Activated T-cell treated with anti-CD3 and anti-CD28 coated beads, Interleukin-2, amount 50 U/mL, for 72 hours (primary cell): ENCODE measurements at regions not wholly inside any gene's neighbourhood (a gene's known extent, or its start where the extent isn't known, plus 50 kb on each side); places are given as distances from the start of the nearest gene placed in this dataset.

Experiments
- ATAC-seq, 2 donors: fragments of 150-1000 bp; cut with Tn5 transposase; replicated peaks in 1 of 2; 2 replicates each; pipeline ENCODE4 v1.10.0; 2021; ENCODE audit warnings: moderate library complexity in 2 of 2, mild to moderate bottlenecking in 1 of 2
- DNase-seq, 2 donors: peaks; one replicate each; pipeline ENCODE4 v3.0.0; 2021 to 2022; ENCODE audit warnings: mixed read lengths in 1 of 2
- H3K27ac Mint-ChIP-seq: one replicate; pipeline ENCODE4 v1.8.0; 2022; ENCODE audit warnings: mild to moderate bottlenecking, moderate library complexity, mixed read lengths
- H3K27me3 Mint-ChIP-seq: one replicate; pipeline ENCODE4 v1.8.0; 2022; ENCODE audit warnings: low read depth, mixed read lengths
- H3K36me3 Mint-ChIP-seq, 2 donors: one replicate each; pipeline ENCODE4 v1.8.0; 2022; ENCODE audit warnings: mixed read lengths in 2 of 2, mild to moderate bottlenecking in 1 of 2; ENCODE audit not compliant: insufficient read depth in 2 of 2
- H3K4me1 Mint-ChIP-seq: one replicate; pipeline ENCODE4 v1.8.0; 2022; ENCODE audit warnings: low read depth, mixed read lengths
- H3K4me3 Mint-ChIP-seq, 2 donors: one replicate each; pipeline ENCODE4 v1.8.0; 2022; ENCODE audit warnings: mild to moderate bottlenecking in 2 of 2, mixed read lengths in 2 of 2, moderate library complexity in 2 of 2
- H3K9me3 Mint-ChIP-seq, 2 donors: one replicate each; pipeline ENCODE4 v1.8.0; 2022; ENCODE audit warnings: mixed read lengths in 2 of 2

DNA sequence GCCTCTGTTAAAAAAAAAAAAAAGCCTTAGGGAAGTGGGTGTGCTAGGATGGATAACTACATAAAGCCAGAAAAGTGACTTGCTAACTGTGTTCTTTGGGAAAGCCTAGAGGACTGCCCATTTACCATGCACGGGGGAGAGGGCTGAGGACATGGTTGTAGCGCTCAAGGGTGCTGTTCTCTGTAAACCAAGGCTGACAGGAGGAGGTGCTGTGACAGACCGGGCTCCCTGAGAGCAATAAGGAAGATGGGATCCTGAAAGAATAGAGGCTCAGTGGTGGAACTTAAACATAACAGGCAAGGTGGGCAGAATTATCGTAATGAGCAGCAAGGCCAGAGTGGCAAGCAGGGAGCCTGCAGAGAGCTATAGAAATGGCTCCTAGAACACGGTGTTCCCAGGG is 98.5 kb upstream of the DISP3 start:
- no peak overlapping the region for H3K4me3 Mint-ChIP-seq
- ATAC-seq (no peak), DNase-seq (no peak)
- H3K27ac Mint-ChIP-seq = no peak overlapping the region
- no peaks in the 10 kb centered on the region for H3K36me3 Mint-ChIP-seq
- no peaks in the 10 kb centered on the region for H3K27me3 Mint-ChIP-seq
- H3K9me3 Mint-ChIP-seq = peaks cover 0 to 2% of the 10 kb centered on the region in 2 donors
- peaks cover 21% of the 10 kb centered on the region for H3K4me1 Mint-ChIP-seq

DNA sequence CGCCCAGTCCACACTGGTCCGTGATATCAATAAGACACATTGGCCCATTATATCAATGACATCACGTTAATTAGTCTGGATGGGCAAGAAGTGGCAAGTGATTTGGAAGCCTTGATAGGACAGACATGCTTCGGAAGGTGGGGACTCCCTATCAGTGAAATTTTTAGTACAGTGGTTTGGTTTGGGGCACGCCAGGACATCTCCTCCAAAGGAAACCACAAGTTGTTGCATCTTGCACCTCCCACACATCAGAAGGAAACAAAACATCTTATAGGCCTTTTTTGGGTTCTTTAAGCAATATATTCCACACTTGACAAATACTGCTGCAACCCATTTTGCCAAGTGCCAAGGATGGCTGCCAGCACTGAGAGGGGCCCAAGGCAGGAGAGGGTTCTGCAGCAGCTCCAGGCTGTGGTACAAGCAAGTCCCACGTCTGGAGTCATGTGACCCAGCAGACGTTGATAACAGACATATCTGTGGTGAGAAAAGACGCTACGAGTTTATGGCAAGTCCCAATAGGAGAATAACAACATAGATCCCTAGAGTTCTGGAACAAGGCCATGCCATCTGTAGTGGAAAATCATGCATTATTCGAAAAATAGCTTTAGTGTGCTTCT is 95.3 kb upstream of the DISP3 start:
- Mint-ChIP-seq H3K36me3 (no peaks in the 10 kb centered on the region), H3K27ac (no peak overlapping the region), H3K4me3 (peak overlapping the region; percentile 30 to 43), H3K4me1 (peaks cover 26% of the 10 kb centered on the region), H3K9me3 (peaks cover 0 to 2% of the 10 kb centered on the region in 2 donors), H3K27me3 (no peaks in the 10 kb centered on the region)
- ATAC-seq = peak; percentile 34 to 37
- DNase-seq = no peak

DNA sequence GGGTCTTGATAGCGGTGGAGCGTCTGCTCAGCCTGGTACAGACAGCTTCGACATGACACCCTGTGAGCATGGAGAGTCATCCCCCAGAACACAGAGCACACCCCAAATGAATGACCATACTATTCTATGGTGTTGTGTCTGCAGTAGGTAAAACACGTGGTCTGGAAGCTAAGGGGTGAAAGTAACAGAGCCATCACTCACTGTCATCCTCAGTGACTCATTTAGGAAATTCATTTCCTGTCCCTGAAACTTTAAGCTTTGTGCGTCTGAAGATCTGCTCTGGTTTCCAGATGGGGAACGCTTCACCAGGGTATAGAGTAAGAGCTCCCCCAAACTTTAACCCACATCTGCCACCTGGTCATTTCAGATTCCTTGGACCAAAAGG is 94.8 kb upstream of the DISP3 start:
- Mint-ChIP-seq H3K36me3 (no peaks in the 10 kb centered on the region), H3K27ac (no peak overlapping the region), H3K4me3 (peak overlapping the region; percentile 30 to 43), H3K27me3 (no peaks in the 10 kb centered on the region), H3K4me1 (peaks cover 26% of the 10 kb centered on the region), H3K9me3 (peaks cover 0 to 2% of the 10 kb centered on the region in 2 donors)
- DNase-seq (no peak), ATAC-seq (peak; percentile 87 to 89)

DNA sequence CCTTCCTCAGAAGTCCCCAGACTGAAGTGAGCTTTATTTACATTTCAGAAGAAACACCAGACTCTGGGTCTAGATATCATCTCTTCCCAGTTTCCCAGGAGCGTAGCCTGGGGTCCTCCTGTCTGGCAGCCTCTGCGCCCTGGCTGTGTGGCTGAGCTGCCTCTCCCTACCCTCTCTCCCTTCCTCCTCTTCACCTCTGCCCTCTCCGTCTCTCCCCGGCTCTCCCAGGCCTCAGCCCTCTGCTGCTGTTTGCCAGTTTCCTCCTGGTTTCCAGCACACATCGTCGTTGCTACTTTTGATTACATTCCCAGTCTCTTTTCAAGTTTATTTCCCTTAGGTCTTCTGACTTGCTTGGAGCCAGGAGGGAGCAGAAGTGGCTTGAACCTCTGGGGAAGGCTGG is 91.1 kb upstream of the DISP3 start:
- DNase-seq (no peak), ATAC-seq (no peak)
- Mint-ChIP-seq H3K4me3 (no peak overlapping the region), H3K9me3 (no peaks in the 10 kb centered on the region), H3K4me1 (peaks cover 30% of the 10 kb centered on the region), H3K27me3 (peaks cover 6% of the 10 kb centered on the region), H3K36me3 (no peaks in the 10 kb centered on the region), H3K27ac (no peak overlapping the region)

DNA sequence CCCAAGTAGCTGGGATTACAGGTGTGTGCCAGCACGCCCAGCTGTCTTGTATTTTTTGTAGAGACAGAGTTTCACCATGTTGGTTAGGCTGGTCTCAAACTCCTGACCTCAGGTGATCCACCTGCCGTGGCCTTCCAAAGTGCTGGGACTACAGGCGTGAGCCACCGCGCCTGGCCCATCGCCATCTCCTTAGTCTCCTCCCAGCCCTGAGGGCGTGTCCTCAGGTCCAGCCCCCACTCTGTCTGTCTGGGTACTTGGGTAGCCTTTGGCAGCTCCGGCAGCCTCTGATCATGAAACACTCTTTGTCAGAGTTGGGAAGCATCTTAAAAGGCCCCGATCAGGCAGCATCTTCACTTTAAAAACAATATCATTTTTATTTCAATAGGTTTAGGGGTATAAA is 90.3 kb upstream of the DISP3 start:
- no peak for ATAC-seq
- no peaks in the 10 kb centered on the region for H3K9me3 Mint-ChIP-seq
- H3K4me3 Mint-ChIP-seq = no peak overlapping the region
- no peaks in the 10 kb centered on the region for H3K36me3 Mint-ChIP-seq
- peaks cover 22% of the 10 kb centered on the region for H3K4me1 Mint-ChIP-seq
- H3K27ac Mint-ChIP-seq = no peak overlapping the region
- DNase-seq = no peak
- peaks cover 6% of the 10 kb centered on the region for H3K27me3 Mint-ChIP-seq

DNA sequence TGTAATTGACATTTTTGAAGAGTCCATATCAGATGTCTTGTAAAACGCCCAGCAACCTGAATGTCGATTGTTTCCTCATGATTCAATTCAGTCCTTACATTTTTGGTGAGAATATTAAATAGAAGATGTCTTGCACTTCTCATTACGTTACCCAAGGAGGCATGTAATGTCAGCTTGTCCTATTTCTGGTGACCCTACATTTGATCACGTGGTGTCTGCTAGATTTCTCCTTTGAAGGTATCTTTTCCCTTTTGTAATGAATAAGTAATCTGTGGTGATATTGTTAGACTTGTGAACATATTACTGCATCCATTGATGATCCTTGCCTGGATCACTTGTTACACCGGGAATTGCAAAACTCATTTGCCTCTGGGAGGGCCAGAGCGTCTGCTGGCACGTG is 87.6 kb upstream of the DISP3 start:
- DNase-seq = no peak
- Mint-ChIP-seq H3K27me3 (peaks cover 6% of the 10 kb centered on the region), H3K9me3 (no peaks in the 10 kb centered on the region), H3K4me3 (no peak overlapping the region), H3K27ac (no peak overlapping the region), H3K36me3 (no peaks in the 10 kb centered on the region), H3K4me1 (peaks cover 11% of the 10 kb centered on the region)
- ATAC-seq = no peak

DNA sequence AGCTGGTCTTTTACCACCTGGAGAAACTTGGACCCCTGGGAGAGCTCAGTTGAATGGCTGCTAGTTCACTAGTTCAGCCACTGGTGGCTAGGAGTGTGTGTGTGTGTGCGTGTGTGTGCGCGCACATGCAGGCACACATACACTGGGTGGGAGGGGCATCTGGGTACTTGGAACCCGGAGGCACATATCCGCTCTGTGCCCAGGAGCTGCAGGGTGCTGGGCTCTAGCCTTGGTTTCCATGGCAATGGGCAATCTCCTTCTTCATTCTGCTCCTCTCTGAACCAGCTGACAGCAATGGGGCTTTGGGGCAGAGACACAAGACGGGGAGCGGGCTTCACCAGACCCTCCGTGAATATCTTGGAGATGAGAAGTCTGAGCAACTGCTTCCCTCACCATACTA is 87.1 kb upstream of the DISP3 start:
- ATAC-seq (no peak), DNase-seq (no peak)
- Mint-ChIP-seq H3K9me3 (no peaks in the 10 kb centered on the region), H3K36me3 (no peaks in the 10 kb centered on the region), H3K4me3 (no peak overlapping the region), H3K27me3 (peaks cover 6% of the 10 kb centered on the region), H3K27ac (no peak overlapping the region), H3K4me1 (peaks cover 11% of the 10 kb centered on the region)

DNA sequence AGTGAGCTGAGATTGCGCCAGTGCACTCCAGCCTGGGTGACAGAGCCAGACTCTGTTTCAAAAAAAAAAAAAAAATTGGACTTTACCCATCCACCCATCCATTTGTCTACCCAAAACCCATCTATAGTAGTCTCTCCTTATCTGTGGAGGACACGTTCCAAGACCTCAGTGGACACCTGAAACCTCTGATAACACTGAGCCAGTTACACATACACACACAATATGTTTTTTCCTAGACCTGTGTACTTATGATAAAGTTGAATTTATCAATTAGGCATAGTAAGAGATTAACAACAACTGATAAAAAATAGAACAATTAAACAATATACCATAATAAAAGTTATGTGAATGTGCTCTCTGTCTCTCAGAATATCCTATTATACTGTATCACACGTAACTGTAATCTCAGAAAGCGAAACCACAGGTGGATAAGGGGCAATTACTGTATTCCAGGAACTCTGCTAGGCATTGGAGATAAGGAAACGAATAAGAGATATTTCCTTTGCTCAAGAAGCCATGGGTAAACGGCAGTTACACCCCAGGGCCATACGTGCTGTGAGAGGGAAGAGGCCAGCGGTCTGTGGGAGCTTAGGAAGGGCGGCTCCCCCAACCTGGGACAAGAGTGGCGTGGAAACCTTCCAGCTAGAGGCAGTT is 84.2 kb upstream of the DISP3 start:
- H3K4me3 Mint-ChIP-seq = no peak overlapping the region
- H3K4me1 Mint-ChIP-seq = peaks cover 5% of the 10 kb centered on the region
- no peak overlapping the region for H3K27ac Mint-ChIP-seq
- peaks cover 6% of the 10 kb centered on the region for H3K27me3 Mint-ChIP-seq
- ATAC-seq (no peak), DNase-seq (no peak)
- H3K36me3 Mint-ChIP-seq = no peaks in the 10 kb centered on the region
- H3K9me3 Mint-ChIP-seq = no peaks in the 10 kb centered on the region

DNA sequence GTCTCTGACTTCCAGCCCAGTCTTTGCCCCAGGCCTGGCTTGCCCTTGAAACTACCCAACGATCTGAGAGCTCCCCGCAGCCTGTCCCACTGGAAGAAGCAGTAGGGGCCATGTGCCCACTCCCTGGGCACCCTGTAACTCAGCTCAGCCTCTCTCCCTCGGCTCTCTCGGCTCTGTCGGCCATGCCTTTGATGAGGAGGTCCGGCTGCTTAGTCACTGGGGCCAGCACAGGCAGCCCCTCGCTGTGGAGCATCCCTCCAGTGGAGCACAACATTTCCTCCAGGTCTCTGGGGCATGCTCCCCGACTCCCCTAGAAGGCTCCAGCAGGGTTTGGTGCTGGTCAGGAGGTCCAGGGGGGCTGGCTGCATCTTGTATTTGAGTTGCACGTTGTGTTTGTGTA is 83.3 kb upstream of the DISP3 start:
- H3K36me3 Mint-ChIP-seq = no peaks in the 10 kb centered on the region
- H3K27ac Mint-ChIP-seq = no peak overlapping the region
- H3K9me3 Mint-ChIP-seq = no peaks in the 10 kb centered on the region
- peaks cover 6% of the 10 kb centered on the region for H3K27me3 Mint-ChIP-seq
- ATAC-seq = no peak
- DNase-seq = no peak
- peaks cover 2% of the 10 kb centered on the region for H3K4me1 Mint-ChIP-seq
- H3K4me3 Mint-ChIP-seq = no peak overlapping the region

DNA sequence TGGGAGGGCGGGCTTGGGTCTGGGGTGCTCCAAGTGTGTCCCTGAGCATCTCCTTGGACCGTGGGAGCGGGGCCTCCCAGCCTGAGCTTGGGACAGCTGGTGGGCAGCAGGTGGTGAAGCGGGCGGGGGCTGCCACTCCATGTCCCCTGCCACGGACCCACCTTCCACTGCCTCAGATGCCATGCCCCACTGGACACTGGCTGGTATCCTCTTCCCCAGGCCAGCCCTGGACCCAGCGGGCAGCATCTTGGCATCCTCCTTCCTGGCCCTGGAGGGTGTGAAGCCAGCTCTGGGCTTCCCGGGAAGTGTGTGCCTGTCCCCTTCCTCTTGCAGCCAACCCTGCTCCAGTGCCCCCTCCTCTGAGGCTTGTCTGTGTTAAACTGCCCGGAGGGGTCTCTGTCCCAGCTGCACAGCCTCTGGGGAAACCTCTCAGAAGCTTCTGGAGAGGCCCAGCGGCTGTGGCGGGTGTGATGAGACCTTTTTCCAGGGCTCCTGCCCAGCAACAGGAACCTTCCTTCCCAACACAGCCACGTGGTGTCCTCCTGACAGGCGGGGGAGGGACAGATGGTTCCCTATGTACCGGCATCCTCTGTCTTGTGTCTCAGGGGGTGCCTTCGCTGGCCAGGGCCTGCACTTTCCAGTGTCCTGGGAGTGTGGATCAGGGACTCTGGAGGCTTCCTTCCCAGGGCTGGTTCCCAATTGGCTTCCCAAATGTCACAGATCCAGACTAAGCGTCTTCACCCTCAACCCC is 81.6 kb upstream of the DISP3 start:
- DNase-seq = no peak
- H3K4me1 Mint-ChIP-seq = peaks cover 6% of the 10 kb centered on the region
- no peaks in the 10 kb centered on the region for H3K27me3 Mint-ChIP-seq
- H3K36me3 Mint-ChIP-seq = no peaks in the 10 kb centered on the region
- H3K27ac Mint-ChIP-seq = no peak overlapping the region
- no peak overlapping the region for H3K4me3 Mint-ChIP-seq
- no peaks in the 10 kb centered on the region for H3K9me3 Mint-ChIP-seq
- no peak for ATAC-seq

DNA sequence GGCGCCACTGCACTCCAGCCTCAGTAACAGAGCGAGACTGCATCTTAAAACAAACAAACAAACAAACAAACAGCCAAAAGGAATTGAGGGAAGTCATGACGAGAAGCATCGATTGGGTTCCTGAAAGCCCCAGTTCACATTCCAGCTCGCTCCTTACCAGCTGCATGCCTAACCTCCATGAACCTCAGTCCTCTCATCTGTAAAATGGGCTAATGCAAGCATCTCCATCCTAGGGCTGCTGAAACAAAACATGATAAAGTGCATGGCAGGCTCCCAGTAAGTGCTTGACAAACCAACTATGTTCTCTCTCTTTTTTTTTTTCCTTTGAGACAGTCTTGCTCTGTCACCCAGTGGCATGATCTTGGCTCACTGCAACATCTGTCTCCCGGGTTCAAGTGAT is 79.7 kb upstream of the DISP3 start:
- no peak for DNase-seq
- Mint-ChIP-seq H3K4me3 (no peak overlapping the region), H3K4me1 (peaks cover 6% of the 10 kb centered on the region), H3K27me3 (no peaks in the 10 kb centered on the region), H3K36me3 (no peaks in the 10 kb centered on the region), H3K27ac (no peak overlapping the region), H3K9me3 (no peaks in the 10 kb centered on the region)
- ATAC-seq = no peak

DNA sequence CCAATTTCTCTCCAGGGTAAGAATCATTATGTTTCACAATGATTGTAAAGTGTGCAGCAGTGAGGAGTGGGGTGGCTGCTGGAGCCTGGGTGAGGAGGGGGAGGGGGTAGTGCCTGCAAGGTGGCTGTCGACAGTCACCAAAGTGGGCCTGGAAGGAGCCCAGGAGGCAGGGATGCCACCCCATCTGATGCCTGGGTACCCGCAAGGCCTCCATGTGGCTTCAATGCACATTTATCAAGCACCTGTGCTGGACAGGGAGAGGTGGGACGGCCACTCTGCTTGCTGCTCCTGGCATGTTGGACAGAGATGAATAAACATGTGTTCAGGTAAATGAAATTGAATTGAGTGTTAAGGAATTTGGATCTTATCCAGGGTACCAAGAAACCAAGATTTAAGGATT is 78.8 kb upstream of the DISP3 start:
- no peaks in the 10 kb centered on the region for H3K9me3 Mint-ChIP-seq
- no peak overlapping the region for H3K27ac Mint-ChIP-seq
- H3K36me3 Mint-ChIP-seq = no peaks in the 10 kb centered on the region
- no peak for ATAC-seq
- H3K27me3 Mint-ChIP-seq = no peaks in the 10 kb centered on the region
- H3K4me3 Mint-ChIP-seq = no peak overlapping the region
- DNase-seq = no peak
- peaks cover 6% of the 10 kb centered on the region for H3K4me1 Mint-ChIP-seq

DNA sequence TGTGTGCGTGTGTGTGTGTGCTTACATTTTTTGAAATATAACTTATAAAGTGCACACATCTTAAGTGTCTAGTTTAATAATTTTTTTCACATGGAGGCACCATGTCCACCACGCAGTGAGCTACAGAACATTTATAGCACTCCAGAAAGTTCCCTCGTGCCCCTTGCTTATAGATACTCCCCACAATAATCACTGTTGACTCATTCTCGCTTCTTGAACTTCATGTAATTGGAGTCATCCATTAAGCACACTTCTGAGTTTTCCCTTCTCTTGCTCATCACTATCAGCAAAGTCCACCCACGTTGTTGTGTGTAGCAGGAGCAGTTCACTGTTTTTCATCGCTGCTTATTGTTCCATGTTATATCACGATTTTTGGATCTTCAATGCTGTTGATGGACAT is 78.4 kb upstream of the DISP3 start:
- Mint-ChIP-seq H3K36me3 (no peaks in the 10 kb centered on the region), H3K4me3 (no peak overlapping the region), H3K27me3 (no peaks in the 10 kb centered on the region), H3K4me1 (peaks cover 6% of the 10 kb centered on the region), H3K27ac (no peak overlapping the region), H3K9me3 (no peaks in the 10 kb centered on the region)
- no peak for DNase-seq
- ATAC-seq = no peak
